ENCODE measurements at regions not wholly inside any gene's neighbourhood (a gene's known extent, or its start where the extent isn't known, plus 50 kb on each side); places are given as distances from the start of the nearest gene placed in this dataset.
"Not testable (repeated sequence)": the region's sequence is repeated elsewhere in the genome, so short reads cannot be mapped to it uniquely, and the experiment has no call there.

DNA sequence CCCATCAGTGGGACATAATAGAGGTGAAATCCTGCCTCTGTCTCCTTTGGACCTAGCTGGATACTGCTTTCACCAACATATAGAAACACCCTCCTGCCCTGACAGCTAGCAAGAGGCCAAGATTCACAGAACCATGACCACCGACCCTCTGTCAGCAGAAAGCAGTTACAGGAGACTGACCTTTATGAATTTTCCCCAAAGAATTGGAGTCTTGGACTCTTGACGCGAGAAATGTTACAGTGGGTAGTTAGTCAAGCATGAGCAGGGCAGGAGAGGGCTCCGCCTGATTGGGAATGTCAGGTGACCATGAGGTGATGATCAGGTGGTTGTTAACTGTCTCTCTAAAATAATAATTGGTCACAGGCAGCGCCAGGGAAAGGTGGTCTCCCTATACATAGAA lies 1002.3 kb downstream of the TDRD15 start:
- no peak for DNase-seq (ENCODE audit: low spot score)

GRCh38 chr2:22126978-22127377 lies 1003.2 kb downstream of the TDRD15 start:
- DNase-seq (ENCODE audit: low spot score) = no peak

GRCh38 chr2:22134421-22134820 lies 1010.7 kb downstream of the TDRD15 start:
- no peak for DNase-seq (ENCODE audit: low spot score)

DNA sequence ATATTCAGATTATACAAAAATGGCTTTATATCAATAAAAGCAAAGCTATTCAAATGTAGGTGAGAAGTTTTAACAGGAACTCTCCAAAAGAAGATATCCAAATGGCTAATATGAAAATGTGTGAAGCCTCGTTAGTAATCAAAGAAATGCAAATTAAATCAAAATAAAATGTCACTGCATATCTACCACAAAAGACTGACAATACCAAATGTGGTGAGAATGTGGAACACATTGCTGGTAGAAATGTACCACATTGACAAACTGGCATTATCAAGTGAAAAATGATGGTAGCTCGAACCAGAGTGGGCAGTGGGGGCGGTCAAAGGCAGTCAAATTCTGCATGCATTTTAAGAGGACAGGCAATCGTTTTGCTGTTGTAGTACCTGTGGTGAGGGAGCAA lies 1012.7 kb downstream of the TDRD15 start:
- no peak for DNase-seq (ENCODE audit: low spot score)

DNA sequence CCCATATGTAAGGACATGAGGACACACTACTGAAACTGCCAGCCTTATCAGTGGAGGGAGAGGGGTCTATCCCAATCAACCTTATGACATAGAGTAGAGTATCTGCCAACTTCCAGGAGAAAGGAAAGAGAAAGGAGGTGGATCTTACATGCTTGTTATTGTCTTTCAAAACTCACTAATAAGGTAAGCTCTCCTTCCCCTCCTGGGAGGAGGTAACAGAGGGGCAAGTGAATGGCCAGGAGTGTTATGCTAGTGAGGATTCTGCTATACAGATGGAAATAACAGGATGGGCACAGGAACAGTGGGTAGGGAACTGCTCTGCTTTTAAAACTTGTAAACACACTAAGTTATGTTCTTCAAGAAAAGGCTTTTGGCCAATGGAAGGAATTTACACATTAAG lies 1020.1 kb downstream of the TDRD15 start:
- DNase-seq (ENCODE audit: low spot score) = no peak

DNA sequence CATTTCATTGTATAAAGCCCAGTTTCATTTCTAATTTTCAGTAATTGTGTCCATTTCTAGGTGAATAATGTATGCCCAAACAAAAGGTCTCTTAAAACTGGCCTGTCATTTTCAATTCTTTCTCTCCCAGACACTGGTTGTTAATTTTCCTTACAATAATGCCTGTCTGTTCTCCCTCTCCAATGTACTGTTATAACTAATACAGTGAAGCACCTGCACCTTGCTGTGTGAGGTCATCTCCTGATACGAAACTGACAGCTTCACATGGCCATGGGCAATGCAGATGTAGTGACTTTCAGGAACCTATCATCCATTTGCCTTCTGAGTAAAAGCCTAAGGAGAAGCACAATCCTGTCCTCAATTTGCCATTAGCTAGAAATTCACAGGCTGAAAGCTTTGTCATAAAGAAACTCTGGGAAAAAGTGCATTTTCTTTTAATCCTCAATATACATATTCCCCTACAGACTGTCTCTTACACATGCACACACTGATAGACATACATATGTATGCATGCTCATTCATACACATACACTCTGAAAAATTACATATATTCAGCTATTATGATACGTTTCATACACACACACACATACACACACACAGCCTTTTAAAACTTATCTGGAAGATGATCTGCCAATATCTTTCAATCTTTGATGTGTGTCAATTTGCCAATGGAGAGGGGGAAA lies 1030.3 kb downstream of the TDRD15 start:
- DNase-seq (ENCODE audit: low spot score) = no peak

GRCh38 chr2:22156661-22157060 lies 1032.9 kb downstream of the TDRD15 start:
- DNase-seq (ENCODE audit: low spot score) = not testable (repeated sequence)

DNA sequence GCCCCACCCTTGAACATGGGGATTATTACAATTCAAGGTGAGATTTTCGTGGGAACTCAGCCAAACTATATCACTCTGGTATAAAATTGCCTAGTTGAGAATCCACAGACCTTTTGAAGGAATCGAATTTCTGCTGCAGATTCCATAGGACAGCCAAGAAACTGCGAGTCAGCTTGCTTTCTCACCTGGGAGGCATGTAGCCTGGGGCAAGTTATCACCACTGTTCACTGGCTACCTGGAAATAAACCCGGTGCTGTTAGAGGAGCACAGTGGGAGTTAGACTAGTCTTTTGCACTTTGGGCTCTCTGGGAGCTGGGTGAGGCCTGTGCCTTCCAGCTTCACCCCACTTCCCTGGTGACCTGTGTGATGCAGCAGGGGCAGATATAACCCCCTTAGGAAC lies 1043.5 kb downstream of the TDRD15 start:
- DNase-seq (ENCODE audit: low spot score) = no peak

DNA sequence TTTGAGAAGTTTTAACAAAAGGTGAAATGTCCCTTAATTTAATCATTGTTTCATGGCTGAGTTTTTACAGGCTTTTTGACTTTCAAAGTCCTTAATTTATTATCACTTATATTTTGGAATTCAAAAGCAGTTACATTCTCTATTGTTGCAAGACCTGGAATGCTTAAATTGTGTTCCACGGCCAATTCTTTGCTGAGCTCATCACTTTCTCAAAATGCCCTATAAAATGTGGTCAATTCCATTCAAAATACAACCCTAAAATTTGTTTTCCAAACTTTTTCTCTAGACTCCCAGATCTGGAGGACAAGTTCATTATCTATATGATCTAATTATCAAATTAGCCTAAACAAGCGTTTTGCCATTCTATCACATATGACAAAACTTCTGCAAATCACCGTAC lies 1051.2 kb downstream of the TDRD15 start:
- no peak for DNase-seq (ENCODE audit: low spot score)

GRCh38 chr2:22185251-22185650 lies 1061.5 kb downstream of the TDRD15 start:
- no peak for DNase-seq (ENCODE audit: low spot score)

- not testable (repeated sequence) for DNase-seq (ENCODE audit: low spot score)
Measured at GRCh38 chr2:22186261-22186828, 1062.6 kb downstream of the TDRD15 start.

DNA sequence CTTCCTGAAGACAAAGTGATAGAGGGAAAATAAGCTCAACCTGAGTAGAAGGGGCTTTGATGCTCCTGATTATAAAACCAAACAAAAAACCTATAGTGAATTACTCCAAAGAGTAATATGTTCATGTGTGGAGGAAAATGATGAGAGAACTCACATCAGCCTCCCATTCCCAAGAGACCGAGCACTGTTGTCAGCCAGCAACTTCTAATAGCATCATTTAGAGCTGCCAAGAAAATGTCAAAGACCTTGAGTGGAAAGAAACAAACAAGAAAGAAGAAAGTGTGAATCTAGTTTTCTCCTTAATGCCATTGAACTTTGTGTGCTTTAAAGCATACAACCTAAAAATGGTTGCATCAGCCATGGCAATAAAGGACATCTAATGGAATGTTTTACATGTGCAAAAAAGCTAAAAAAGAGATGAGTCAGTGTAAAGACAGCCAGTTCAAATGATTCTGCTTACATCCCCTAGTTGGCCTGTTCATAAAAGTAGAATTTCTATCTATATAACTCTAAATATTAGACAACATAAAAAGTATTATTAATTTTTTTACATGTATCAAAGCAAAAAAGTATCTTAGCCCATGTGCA lies 1066.2 kb downstream of the TDRD15 start:
- no peak for DNase-seq (ENCODE audit: low spot score)

DNA sequence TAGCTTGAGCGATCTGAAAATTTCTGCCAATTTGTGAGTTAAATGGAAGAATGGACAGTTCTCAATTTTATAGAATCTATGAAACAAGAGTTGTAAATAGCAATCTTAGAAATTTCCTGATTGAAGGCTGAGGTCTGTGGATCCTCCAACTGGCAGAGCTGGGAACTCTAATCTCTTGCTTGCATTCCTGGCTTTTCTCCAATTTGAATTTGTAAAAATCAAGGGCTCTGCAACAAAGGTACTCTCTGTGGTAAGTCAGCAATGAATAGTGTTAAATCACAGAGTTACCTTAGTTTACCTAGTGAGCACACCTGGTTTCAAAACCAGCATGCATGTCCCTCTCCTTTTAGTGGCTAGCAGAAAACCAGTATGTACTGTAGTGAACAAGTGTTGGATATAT lies 1070.5 kb downstream of the TDRD15 start:
- DNase-seq (ENCODE audit: low spot score) = no peak

DNA sequence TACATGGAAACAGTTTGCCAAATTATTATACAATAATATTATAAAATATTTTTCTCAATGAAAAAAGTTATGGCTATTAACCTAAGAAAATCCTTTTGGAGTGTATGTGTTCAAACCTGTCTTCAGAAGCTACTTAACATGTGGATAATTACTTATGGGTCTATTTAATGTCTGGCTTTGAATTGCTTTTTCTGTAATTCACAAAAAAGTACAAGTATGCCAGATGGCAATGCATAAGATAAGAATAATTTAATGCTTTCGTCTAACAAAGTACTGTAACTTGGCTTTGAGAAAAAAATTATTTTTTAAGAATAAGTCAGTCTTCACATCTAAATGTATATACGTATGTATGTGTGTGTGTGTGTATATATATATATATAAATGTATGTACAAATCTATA lies 1073.0 kb downstream of the TDRD15 start:
- DNase-seq (ENCODE audit: low spot score) = no peak

DNA sequence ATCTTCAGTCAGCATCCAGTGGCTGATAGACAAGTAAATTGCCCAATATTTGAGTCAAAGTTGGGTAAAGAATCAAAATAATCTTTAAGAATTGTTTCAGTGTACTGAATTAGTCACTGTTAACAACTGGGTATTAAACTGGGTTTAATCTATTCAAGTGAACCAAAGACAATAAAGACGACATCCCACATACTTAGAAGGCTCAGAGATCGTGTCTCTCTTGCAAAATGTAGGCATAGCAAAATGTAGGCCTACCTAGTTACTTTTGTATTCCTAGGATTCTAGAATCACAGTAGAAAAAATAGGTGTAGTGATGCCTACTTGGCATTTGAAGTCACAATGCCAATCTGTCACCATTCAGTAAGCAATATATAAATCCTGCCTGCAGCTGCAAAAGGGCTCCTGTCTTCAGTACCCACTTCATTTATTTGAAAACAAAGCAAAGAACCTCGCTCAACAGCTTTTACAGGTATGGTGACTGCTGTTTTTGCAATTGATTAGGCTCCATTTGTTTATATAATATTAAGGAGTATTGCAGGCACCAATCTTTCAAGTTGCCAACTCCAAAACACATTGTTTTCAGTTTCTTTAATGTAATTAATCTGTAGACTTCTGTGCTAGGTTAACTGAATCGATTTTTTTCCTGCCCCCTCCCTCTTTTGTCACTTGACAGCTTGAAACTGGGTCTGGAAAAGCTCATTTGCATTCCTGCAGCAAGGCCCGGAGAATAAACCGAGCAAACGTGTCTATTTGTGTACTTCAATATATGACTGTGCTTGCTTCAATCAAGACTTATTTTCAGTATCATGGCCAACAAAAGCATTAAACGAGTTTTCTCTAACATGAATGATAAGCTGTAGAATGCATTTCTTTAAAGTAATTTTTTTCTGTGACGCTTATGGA lies 1074.9 kb downstream of the TDRD15 start:
- DNase-seq (ENCODE audit: low spot score) = no peak

DNA sequence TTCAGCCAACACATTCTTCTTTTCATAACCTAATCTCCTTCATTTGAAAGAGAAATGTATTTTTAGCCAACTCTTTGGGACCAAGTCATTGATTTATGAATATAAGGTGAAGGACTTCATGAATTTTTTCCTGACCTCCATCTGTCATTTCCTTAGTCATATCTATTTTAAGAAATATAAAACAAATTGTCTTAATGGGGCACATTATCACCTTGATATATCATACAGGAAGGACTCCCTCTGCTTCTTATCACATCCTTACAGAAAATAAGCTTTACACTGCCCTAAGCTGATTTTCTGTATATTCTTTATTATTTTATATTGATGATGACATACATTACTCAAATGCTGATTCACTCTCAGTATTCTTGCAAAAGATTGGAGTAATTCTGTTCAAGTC lies 1076.2 kb downstream of the TDRD15 start:
- DNase-seq (ENCODE audit: low spot score) = no peak

DNA sequence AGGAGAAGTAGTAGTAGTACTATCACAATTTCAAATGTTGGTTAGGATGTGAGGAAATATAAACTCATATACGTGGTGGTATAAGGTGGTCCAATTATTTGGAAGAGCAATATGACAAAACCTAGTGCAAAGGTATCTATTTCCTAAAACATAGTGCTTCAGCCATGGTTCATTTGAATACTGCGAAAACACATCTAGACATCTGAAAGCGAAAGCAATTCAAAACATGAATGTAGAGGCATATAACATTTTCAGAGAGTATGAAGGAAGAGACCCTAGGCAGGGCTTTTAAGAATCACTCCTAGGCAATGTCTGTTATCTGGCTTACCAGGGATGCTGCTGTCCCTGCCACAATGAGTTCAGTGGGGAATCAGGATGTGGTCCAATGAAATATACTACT lies 1085.8 kb downstream of the TDRD15 start:
- DNase-seq (ENCODE audit: low spot score) = no peak

DNA sequence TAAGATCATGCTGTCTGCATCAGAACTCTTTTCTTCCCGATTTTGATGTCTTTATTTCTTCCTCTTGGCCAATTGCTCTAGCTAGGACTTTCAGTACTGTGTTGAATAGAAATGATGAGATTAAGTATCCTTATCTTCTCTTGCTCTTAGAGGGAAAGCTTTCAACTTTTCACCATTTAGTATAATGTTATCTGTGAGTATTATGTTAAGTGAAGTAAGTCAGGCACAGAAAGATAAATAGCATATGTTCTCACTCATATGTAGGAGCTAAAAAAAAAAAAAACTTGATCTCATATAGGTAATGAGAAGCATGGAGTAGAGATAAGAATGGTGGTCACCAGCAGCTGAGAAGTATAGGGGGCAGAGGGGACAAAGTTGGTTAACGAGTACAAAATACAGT lies 1089.5 kb downstream of the TDRD15 start:
- DNase-seq (ENCODE audit: low spot score) = no peak

DNA sequence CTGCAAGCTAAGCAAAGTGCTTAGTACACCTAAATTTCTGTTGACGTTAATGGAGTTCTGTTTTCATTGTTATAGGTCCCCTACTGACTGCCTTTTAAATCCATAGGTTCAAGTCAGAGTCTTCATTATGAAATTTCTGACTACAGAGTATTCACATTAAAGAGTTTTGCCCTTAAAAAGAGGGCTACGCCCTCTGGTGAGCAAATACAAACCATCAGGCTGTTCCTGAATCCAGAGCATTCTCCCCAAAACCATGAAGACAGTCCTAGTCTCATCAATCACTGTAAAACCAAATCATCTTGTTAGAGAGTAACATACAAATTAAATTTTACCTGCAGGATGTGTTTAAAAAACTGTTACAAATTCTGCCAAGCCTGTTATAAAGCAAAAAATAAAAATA lies 1091.7 kb downstream of the TDRD15 start:
- no peak for DNase-seq (ENCODE audit: low spot score)

GRCh38 chr2:22217881-22218280 lies 1094.1 kb downstream of the TDRD15 start:
- DNase-seq (ENCODE audit: low spot score) = no peak

DNA sequence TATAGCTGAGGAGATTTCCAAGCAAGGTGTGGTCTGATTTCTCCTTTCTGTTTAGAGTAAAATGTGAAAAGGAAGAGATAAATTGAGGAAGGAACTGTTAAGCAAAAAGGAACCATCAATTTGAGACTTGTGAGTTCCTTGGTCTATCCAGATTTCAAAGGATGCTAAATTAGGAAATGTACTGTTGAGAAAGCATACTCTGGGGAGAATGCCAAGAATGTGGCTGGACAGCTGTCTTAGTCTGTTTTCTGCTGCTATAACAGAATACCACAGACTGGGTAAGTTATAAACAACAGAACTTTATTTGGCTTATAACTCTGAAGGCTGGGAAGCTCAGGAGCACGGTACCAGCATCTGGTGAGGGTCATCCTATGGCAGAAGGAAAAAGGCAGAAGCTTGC lies 1097.2 kb downstream of the TDRD15 start:
- DNase-seq (ENCODE audit: low spot score) = no peak

GRCh38 chr2:22238967-22239366 lies 1115.2 kb downstream of the TDRD15 start:
- DNase-seq (ENCODE audit: low spot score) = no peak

DNA sequence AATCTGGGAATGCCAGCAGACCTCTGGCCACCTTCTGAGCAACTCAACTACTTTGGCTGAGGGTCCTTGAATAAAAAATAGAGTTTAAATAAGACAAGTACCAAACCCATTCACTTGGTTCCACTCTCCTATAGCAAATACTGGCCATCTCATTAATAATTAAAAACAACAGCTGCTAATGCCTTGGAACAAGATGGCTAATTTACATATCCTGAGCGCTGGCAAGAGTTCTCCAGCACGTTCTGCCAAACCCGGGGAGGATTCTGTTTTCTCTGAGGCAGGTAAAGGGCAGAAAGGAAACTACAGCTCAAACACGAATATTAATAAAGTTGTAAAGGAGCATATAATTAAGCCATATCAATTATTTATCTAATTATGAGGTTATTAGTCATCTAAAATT lies 1123.7 kb downstream of the TDRD15 start:
- DNase-seq (ENCODE audit: low spot score) = no peak

Measured in AG08396 (cell line).